GM23248 (cell line): ENCODE measurements at regions not wholly inside any gene's neighbourhood (a gene's known extent, or its start where the extent isn't known, plus 50 kb on each side); places are given as distances from the start of the nearest gene placed in this dataset.
"Not testable (repeated sequence)": the region's sequence is repeated elsewhere in the genome, so short reads cannot be mapped to it uniquely, and the experiment has no call there.

Source experiments
- EZH2 ChIP-seq: fragments of 200-600 bp; sonication (generic); IDR thresholded peaks from 2 replicates; pipeline ENCODE4 v1.6.1; 2018; ENCODE audit warnings: antibody characterized with exemption, mild to moderate bottlenecking; ENCODE audit not compliant: insufficient read depth, poor library complexity, severe bottlenecking
- EZH2phosphoT487 ChIP-seq: fragments of 200-600 bp; sonication (generic); IDR thresholded peaks from 2 replicates; pipeline ENCODE4 v1.6.1; 2018; ENCODE audit warnings: antibody characterized with exemption, moderate library complexity, mild to moderate bottlenecking, low read depth; ENCODE audit not compliant: insufficient read depth

GRCh38 chr4:184966051-184966691 is 52.1 kb upstream of the HELT start:
- not testable (repeated sequence) for TF ChIP-seq EZH2phosphoT487, EZH2
